ENCODE measurements at regions not wholly inside any gene's neighbourhood (a gene's known extent, or its start where the extent isn't known, plus 50 kb on each side); places are given as distances from the start of the nearest gene placed in this dataset.

- no peak for FAIRE-seq
These were observed 107.7 kb upstream of the CAND1 start for GRCh38 chr12:67161322-67161918.

GRCh38 chr12:67173258-67173657 lies 95.9 kb upstream of the CAND1 start:
- no peak for FAIRE-seq

- no peak for FAIRE-seq
These were observed 86.6 kb upstream of the CAND1 start for GRCh38 chr12:67182551-67182950.

- no peak for FAIRE-seq
These were observed 75.5 kb upstream of the CAND1 start for GRCh38 chr12:67193704-67194103.

GRCh38 chr12:67200386-67200785 lies 68.8 kb upstream of the CAND1 start:
- no peak for FAIRE-seq

- no peak for FAIRE-seq
These were observed 67.0 kb upstream of the CAND1 start for GRCh38 chr12:67202011-67202677.

- FAIRE-seq: no peak
These were observed 66.5 kb upstream of the CAND1 start for GRCh38 chr12:67202678-67203012.

GRCh38 chr12:67208281-67209067 lies 60.7 kb upstream of the CAND1 start:
- FAIRE-seq: no peak

GRCh38 chr12:67211029-67211428 lies 58.1 kb upstream of the CAND1 start:
- no peak for FAIRE-seq

GRCh38 chr12:67211494-67211893 lies 57.7 kb upstream of the CAND1 start:
- no peak for FAIRE-seq

- FAIRE-seq: no peak
These were observed 51.5 kb upstream of the CAND1 start for GRCh38 chr12:67217647-67218046.

All from endometrium (tissue), 2 donors.